AG09309 (cell line): ENCODE measurements at regions not wholly inside any gene's neighbourhood (a gene's known extent, or its start where the extent isn't known, plus 50 kb on each side); places are given as distances from the start of the nearest gene placed in this dataset.

Source experiments
- DNase-seq: peaks from one replicate; pipeline ENCODE4 v3.0.0-alpha.2; 2010; ENCODE audit warnings: low read depth
- H3K4me3 ChIP-seq: 2 replicates; pipeline ENCODE4 v1.5.1; 2011; ENCODE audit warnings: mild to moderate bottlenecking, low read depth, low read length, moderate library complexity; ENCODE audit not compliant: control insufficient read depth
- CTCF ChIP-seq: IDR thresholded peaks from 2 replicates; pipeline ENCODE4 v1.5.1; 2011; ENCODE audit warnings: mild to moderate bottlenecking, low read depth, low read length, inconsistent platforms; ENCODE audit not compliant: insufficient read depth, control insufficient read depth; ENCODE audit errors: missing control alignments

DNA sequence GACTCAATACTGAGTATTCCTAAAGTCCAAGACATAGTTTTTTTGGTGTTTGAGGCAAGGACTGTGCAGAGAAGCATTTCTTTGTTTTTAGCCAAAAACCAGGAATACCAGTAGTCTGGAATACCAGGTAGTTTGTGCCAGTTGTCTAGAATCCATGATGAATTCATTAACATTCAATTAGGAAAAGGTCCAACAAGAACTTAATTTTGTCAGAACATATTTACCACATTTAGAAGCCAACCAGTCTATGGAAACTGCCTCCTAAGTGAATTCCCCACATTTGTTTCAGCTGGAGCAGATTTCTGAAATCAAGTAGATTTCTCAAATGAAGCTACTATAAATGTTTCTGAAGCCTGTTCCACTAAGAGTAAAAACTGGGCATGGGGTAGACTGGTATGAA is 1584.8 kb upstream of the ADGRL3 start:
- H3K4me3 ChIP-seq, result no peak overlapping the region
- no peak for TF ChIP-seq CTCF
- no peak for DNase-seq

DNA sequence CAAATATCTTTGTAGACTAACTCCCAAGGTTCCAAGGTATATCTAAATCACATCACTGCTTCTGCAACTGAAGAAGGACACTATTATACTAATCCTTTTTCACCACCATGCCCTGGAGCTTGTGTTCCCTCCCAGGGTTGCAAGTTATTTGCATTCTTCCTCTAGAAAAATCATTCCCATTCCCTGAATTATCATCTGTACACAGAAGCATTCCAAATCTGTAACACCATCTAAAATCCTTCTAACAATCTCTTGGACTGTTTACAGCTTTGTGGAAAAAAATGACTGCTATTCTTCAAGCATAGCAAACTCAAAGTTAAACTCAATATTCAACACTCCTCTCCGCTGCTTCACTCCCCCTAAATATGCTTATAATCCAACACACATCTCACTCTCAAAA is 1570.8 kb upstream of the ADGRL3 start:
- TF ChIP-seq CTCF, result no peak

DNA sequence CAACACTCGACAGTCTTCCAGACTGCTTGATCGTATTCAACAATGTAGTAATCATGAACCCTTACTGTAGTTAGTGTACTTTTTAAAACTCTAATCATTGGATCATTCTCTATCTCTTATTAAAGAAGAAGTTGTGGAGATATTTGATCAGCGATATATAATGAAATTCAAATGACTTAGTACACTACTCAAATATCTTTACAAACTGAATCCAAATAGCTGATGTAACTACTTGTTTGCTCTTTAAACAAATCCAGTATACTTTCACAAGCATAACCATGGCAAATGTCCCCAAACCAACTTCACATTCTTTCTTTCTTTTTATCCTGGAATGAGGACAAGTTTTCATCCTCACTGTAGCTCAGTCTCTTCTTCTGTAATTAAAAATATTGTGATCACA is 1569.9 kb upstream of the ADGRL3 start:
- H3K4me3 ChIP-seq, result no peak overlapping the region
- DNase-seq, result no peak
- TF ChIP-seq CTCF, result no peak

More for the DNA sequence above, 1570.8 kb upstream of the ADGRL3 start:
- no peak for DNase-seq
- no peak overlapping the region for H3K4me3 ChIP-seq

GRCh38 chr4:59630922-59631321 is 1569.2 kb upstream of the ADGRL3 start:
- no peak for DNase-seq
- no peak for TF ChIP-seq CTCF

DNA sequence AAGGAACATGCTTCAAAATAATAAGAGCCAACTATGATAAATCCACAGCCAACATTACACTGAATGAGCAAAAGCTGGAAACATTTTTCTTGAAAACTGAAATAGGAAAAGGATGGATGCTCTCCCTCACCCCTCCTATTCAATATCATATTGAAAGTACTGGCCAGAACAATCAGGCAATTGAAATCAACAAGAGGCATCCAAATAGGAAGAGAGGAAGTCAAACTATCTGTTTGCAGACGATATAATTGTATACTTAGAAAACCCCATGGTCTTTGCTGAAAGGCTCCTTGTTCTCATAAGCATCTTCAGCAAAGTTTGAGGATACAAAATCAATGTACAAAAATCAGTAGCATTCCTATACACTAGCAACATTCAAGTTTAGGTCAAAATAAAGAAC is 1562.5 kb upstream of the ADGRL3 start:
- TF ChIP-seq CTCF, result no peak
- no peak for DNase-seq
- H3K4me3 ChIP-seq, result no peak overlapping the region

More at GRCh38 chr4:59630922-59631321, 1569.2 kb upstream of the ADGRL3 start:
- H3K4me3 ChIP-seq, result no peak overlapping the region

DNA sequence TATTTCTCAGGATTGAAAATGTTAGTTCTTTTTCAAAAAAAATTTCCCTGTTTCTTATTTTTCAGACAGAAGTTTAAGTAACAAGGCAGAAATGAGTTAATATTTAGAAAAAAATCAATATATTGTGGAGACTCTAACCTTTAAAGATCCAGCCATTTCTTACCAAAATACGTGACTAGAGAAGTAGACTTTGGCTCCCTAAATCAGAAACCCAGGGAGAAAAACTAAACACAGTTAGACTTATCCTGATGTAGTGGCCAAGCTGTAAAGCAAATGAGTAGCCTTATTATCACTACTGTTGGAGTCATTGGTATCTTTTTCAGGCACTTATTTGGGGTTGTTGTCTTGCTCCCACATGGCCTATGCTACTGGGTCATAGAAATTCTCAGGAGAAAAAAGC is 1556.4 kb upstream of the ADGRL3 start:
- H3K4me3 ChIP-seq, result no peak overlapping the region
- no peak for TF ChIP-seq CTCF
- DNase-seq, result no peak

GRCh38 chr4:59644765-59645164 is 1555.4 kb upstream of the ADGRL3 start:
- DNase-seq, result no peak
- no peak overlapping the region for H3K4me3 ChIP-seq
- no peak for TF ChIP-seq CTCF
